Neuronal stem cell (in vitro differentiated cells): ENCODE measurements at regions not wholly inside any gene's neighbourhood (a gene's known extent, or its start where the extent isn't known, plus 50 kb on each side); places are given as distances from the start of the nearest gene placed in this dataset.

Experiments used
- DNase-seq: peaks from one replicate; pipeline ENCODE4 v3.0.0-alpha.2; 2013; ENCODE audit warnings: low spot score
- H2AFZ ChIP-seq: one replicate; pipeline ENCODE4 v1.6.1; 2013; ENCODE audit warnings: mild to moderate bottlenecking, low read length, inconsistent platforms
- H2AK5ac ChIP-seq: 2 replicates; pipeline ENCODE4 v1.6.1; 2013; ENCODE audit warnings: low read depth, mild to moderate bottlenecking, inconsistent platforms, low read length, moderate library complexity, mixed read lengths
- H2BK120ac ChIP-seq: 2 replicates; pipeline ENCODE4 v1.6.1; 2013; ENCODE audit warnings: low read depth, mild to moderate bottlenecking, inconsistent platforms, low read length, moderate library complexity, mixed read lengths
- H2BK12ac ChIP-seq: one replicate; pipeline ENCODE4 v1.6.1; 2013; ENCODE audit warnings: low read length, inconsistent platforms
- H2BK15ac ChIP-seq: 2 replicates; pipeline ENCODE4 v1.6.1; 2013; ENCODE audit warnings: mild to moderate bottlenecking, low read length, inconsistent platforms, mixed read lengths
- H2BK5ac ChIP-seq: one replicate; pipeline ENCODE4 v1.6.1; 2013; ENCODE audit warnings: inconsistent platforms, mild to moderate bottlenecking, low read length, moderate library complexity
- H3K14ac ChIP-seq: one replicate; pipeline ENCODE4 v1.6.1; 2013; ENCODE audit warnings: low read length, inconsistent platforms
- H3K18ac ChIP-seq: 2 replicates; pipeline ENCODE4 v1.6.1; 2013; ENCODE audit warnings: low read length, inconsistent platforms
- H3K23ac ChIP-seq: 2 replicates; pipeline ENCODE4 v1.6.1; 2013; ENCODE audit warnings: low read depth, mild to moderate bottlenecking, mixed read lengths, low read length, inconsistent platforms; ENCODE audit not compliant: poor library complexity
- H3K27ac ChIP-seq: replicated peaks from 3 replicates; pipeline ENCODE4 v1.5.1; 2013; ENCODE audit warnings: low read length, inconsistent platforms
- H3K27me3 ChIP-seq, 3 experiments: 2 replicates each; pipeline ENCODE4 v1.6.1; 2013; ENCODE audit warnings: low read length in 3 of 3, mild to moderate bottlenecking in 2 of 3, inconsistent platforms in 1 of 3, low read depth in 1 of 3, mixed read lengths in 1 of 3, moderate library complexity in 1 of 3; ENCODE audit not compliant: control insufficient read depth in 3 of 3, insufficient read depth in 3 of 3
- H3K36me3 ChIP-seq, 2 donors: replicated peaks in 1 of 2; 2 replicates each; pipeline ENCODE4 v1.6.1; 2013; ENCODE audit warnings: low read length in 2 of 2; ENCODE audit not compliant: control insufficient read depth in 2 of 2, insufficient read depth in 2 of 2
- H3K4ac ChIP-seq: 2 replicates; pipeline ENCODE4 v1.6.1; 2013; ENCODE audit warnings: inconsistent platforms, mild to moderate bottlenecking, low read length, moderate library complexity
- H3K4me1 ChIP-seq, 2 donors: 1 replicate in 1 of 2; 2 replicates in 1 of 2; pipeline ENCODE4 v1.6.1; 2013; ENCODE audit warnings: low read length in 2 of 2, low read depth in 1 of 2; ENCODE audit not compliant: control insufficient read depth in 2 of 2, insufficient read depth in 1 of 2
- H3K4me2 ChIP-seq: one replicate; pipeline ENCODE4 v1.6.1; 2013; ENCODE audit warnings: mild to moderate bottlenecking, low read length, inconsistent platforms; ENCODE audit not compliant: insufficient read depth, poor library complexity, severe bottlenecking
- H3K4me3 ChIP-seq, 2 donors: 2 replicates each; pipeline ENCODE4 v1.5.1; 2013; ENCODE audit warnings: low read length in 2 of 2, mild to moderate bottlenecking in 2 of 2, inconsistent platforms in 1 of 2, moderate library complexity in 1 of 2
- H3K79me1 ChIP-seq: one replicate; pipeline ENCODE4 v1.6.1; 2013; ENCODE audit warnings: low read depth, mild to moderate bottlenecking, inconsistent platforms, low read length, moderate library complexity
- H3K9ac ChIP-seq: one replicate; pipeline ENCODE4 v1.6.1; 2013; ENCODE audit warnings: mild to moderate bottlenecking, low read depth, low read length, inconsistent platforms; ENCODE audit not compliant: poor library complexity
- H3K9me3 ChIP-seq, 2 donors: replicated peaks in 1 of 2; 2 replicates each; pipeline versions ENCODE3 to v1.6.1; 2013; ENCODE audit warnings: low read length in 2 of 2, mild to moderate bottlenecking in 2 of 2, inconsistent platforms in 1 of 2, low read depth in 1 of 2, mixed read lengths in 1 of 2, moderate library complexity in 1 of 2; ENCODE audit not compliant: control insufficient read depth in 2 of 2, insufficient read depth in 1 of 2
- H4K8ac ChIP-seq: one replicate; pipeline ENCODE4 v1.6.1; 2013; ENCODE audit warnings: low read depth, mild to moderate bottlenecking, inconsistent platforms, low read length, moderate library complexity
- H4K91ac ChIP-seq: one replicate; pipeline ENCODE4 v1.6.1; 2013; ENCODE audit warnings: low read length, low read depth, mild to moderate bottlenecking, inconsistent platforms; ENCODE audit not compliant: poor library complexity
- WGBS, 2 donors: extraction: QIAGEN DNeasy Blood & Tissue Kit; methylation state at CpG; one replicate each; pipeline ENCODE4 v1.1.7; 2013; ENCODE audit warnings: missing lambda C conversion rate in 2 of 2, mixed read lengths in 1 of 2; ENCODE audit not compliant: insufficient read length in 2 of 2, insufficient replicate concordance in 1 of 2; ENCODE audit errors: extremely low coverage in 2 of 2; 5-methylcytosine and 5-hydroxymethylcytosine counted together

GRCh38 chr16:65316808-65317207 lies 194.9 kb upstream of the CDH11 start:
- no peaks in the 10 kb centered on the region for H3K36me3 ChIP-seq
- H4K8ac ChIP-seq, result no peak overlapping the region
- WGBS, 2 donors, result no CpG with 5 or more reads among the region's 3 CpGs
- H2BK15ac ChIP-seq, result no peak overlapping the region
- no peak overlapping the region for H3K27ac ChIP-seq
- no peak overlapping the region for H2BK12ac ChIP-seq
- no peaks in the 10 kb centered on the region for H3K27me3 ChIP-seq
- no peaks in the 10 kb centered on the region for H3K79me1 ChIP-seq
- H4K91ac ChIP-seq, result no peak overlapping the region
- no peak overlapping the region for H2AFZ ChIP-seq
- no peak overlapping the region for H3K4me3 ChIP-seq
- H3K4me2 ChIP-seq, result no peak overlapping the region
- no peak overlapping the region for H3K9ac ChIP-seq
- H2AK5ac ChIP-seq, result no peak overlapping the region
- no peak overlapping the region for H2BK5ac ChIP-seq
- no peak overlapping the region for H3K23ac ChIP-seq
- H3K4me1 ChIP-seq, result peaks cover 0 to 9% of the 10 kb centered on the region in 2 donors
- no peak overlapping the region for H3K4ac ChIP-seq
- no peak overlapping the region for H2BK120ac ChIP-seq
- DNase-seq, result no peak
- no peak overlapping the region for H3K18ac ChIP-seq
- H3K9me3 ChIP-seq, result no peaks in the 10 kb centered on the region
- no peak overlapping the region for H3K14ac ChIP-seq

GRCh38 chr16:65315081-65315780 lies 193.4 kb upstream of the CDH11 start:
- no peak overlapping the region for H3K14ac ChIP-seq
- no peak overlapping the region for H2BK5ac ChIP-seq
- H3K27ac ChIP-seq, result no peak overlapping the region
- no peak overlapping the region for H3K23ac ChIP-seq
- H3K9me3 ChIP-seq, result no peaks in the 10 kb centered on the region
- no peak overlapping the region for H2BK120ac ChIP-seq
- no peak overlapping the region for H4K8ac ChIP-seq
- no peak overlapping the region for H4K91ac ChIP-seq
- no peak overlapping the region for H3K4ac ChIP-seq
- no peak overlapping the region for H2BK15ac ChIP-seq
- no peak overlapping the region for H3K9ac ChIP-seq
- no peak overlapping the region for H3K4me2 ChIP-seq
- H2AK5ac ChIP-seq, result no peak overlapping the region
- peaks cover 0 to 9% of the 10 kb centered on the region in 2 donors for H3K4me1 ChIP-seq
- no peak overlapping the region for H2AFZ ChIP-seq
- H2BK12ac ChIP-seq, result no peak overlapping the region
- no peak overlapping the region for H3K4me3 ChIP-seq
- H3K27me3 ChIP-seq, result no peaks in the 10 kb centered on the region
- H3K18ac ChIP-seq, result no peak overlapping the region
- no peak for DNase-seq
- no peaks in the 10 kb centered on the region for H3K36me3 ChIP-seq
- no CpG with 5 or more reads among the region's 7 CpGs for WGBS, 2 donors
- no peaks in the 10 kb centered on the region for H3K79me1 ChIP-seq

- H2AK5ac ChIP-seq, result no peak overlapping the region
- H3K9me3 ChIP-seq, result no peaks in the 10 kb centered on the region
- H3K14ac ChIP-seq, result no peak overlapping the region
- H3K4ac ChIP-seq, result no peak overlapping the region
- H3K79me1 ChIP-seq, result no peaks in the 10 kb centered on the region
- no CpG with 5 or more reads among the region's 2 CpGs for WGBS, 2 donors
- H3K4me2 ChIP-seq, result no peak overlapping the region
- no peak overlapping the region for H2BK12ac ChIP-seq
- H3K27ac ChIP-seq, result no peak overlapping the region
- peaks cover 0 to 8% of the 10 kb centered on the region in 2 donors for H3K4me1 ChIP-seq
- no peaks in the 10 kb centered on the region for H3K36me3 ChIP-seq
- no peak overlapping the region for H2BK15ac ChIP-seq
- no peak overlapping the region for H4K8ac ChIP-seq
- no peak overlapping the region for H2BK120ac ChIP-seq
- H3K23ac ChIP-seq, result no peak overlapping the region
- no peak overlapping the region for H4K91ac ChIP-seq
- no peak overlapping the region for H3K18ac ChIP-seq
- H2BK5ac ChIP-seq, result no peak overlapping the region
- DNase-seq, result no peak
- H3K4me3 ChIP-seq, result no peak overlapping the region
- no peak overlapping the region for H3K9ac ChIP-seq
- no peaks in the 10 kb centered on the region for H3K27me3 ChIP-seq
- no peak overlapping the region for H2AFZ ChIP-seq
Observed at GRCh38 chr16:65314627-65315008, 192.8 kb upstream of the CDH11 start.

GRCh38 chr16:65313936-65314626 lies 192.2 kb upstream of the CDH11 start:
- H3K4me3 ChIP-seq, result no peak overlapping the region
- H3K27ac ChIP-seq, result no peak overlapping the region
- H2BK5ac ChIP-seq, result no peak overlapping the region
- H4K8ac ChIP-seq, result no peak overlapping the region
- H3K79me1 ChIP-seq, result no peaks in the 10 kb centered on the region
- DNase-seq, result no peak
- H3K9me3 ChIP-seq, result no peaks in the 10 kb centered on the region
- H3K4me2 ChIP-seq, result no peak overlapping the region
- H3K36me3 ChIP-seq, result no peaks in the 10 kb centered on the region
- no peak overlapping the region for H2AFZ ChIP-seq
- no peak overlapping the region for H2BK12ac ChIP-seq
- H2BK120ac ChIP-seq, result no peak overlapping the region
- H4K91ac ChIP-seq, result no peak overlapping the region
- H3K27me3 ChIP-seq, result no peaks in the 10 kb centered on the region
- no peak overlapping the region for H3K14ac ChIP-seq
- no CpG with 5 or more reads among the region's 5 CpGs for WGBS, 2 donors
- H3K4me1 ChIP-seq, result peaks cover 0 to 8% of the 10 kb centered on the region in 2 donors
- H2AK5ac ChIP-seq, result no peak overlapping the region
- H3K18ac ChIP-seq, result no peak overlapping the region
- no peak overlapping the region for H3K9ac ChIP-seq
- no peak overlapping the region for H3K4ac ChIP-seq
- no peak overlapping the region for H2BK15ac ChIP-seq
- no peak overlapping the region for H3K23ac ChIP-seq
